Naive B cell (primary cell): ENCODE measurements at regions not wholly inside any gene's neighbourhood (a gene's known extent, or its start where the extent isn't known, plus 50 kb on each side); places are given as distances from the start of the nearest gene placed in this dataset.

Experiments
- ATAC-seq, 2 donors: fragments of 150-1000 bp; cut with Tn5 transposase; 2 replicates each; pipeline ENCODE4 v1.10.0; 2021; ENCODE audit warnings: low read depth in 2 of 2, mild to moderate bottlenecking in 2 of 2, moderate library complexity in 2 of 2
- DNase-seq: peaks from one replicate; pipeline ENCODE4 v3.0.0; 2022
- H3K27ac Mint-ChIP-seq, 6 donors: one replicate each; pipeline ENCODE4 v1.8.0; 2020 to 2022; ENCODE audit warnings: mild to moderate bottlenecking in 6 of 6, mixed read lengths in 6 of 6, moderate library complexity in 5 of 6, inconsistent platforms in 2 of 6
- H3K27me3 Mint-ChIP-seq, 3 donors: one replicate each; pipeline ENCODE4 v1.8.0; 2021 to 2022; ENCODE audit warnings: mixed read lengths in 3 of 3, mild to moderate bottlenecking in 1 of 3
- H3K36me3 Mint-ChIP-seq, 2 donors: one replicate each; pipeline ENCODE4 v1.8.0; 2020 to 2022; ENCODE audit warnings: mixed read lengths in 2 of 2, inconsistent platforms in 1 of 2, mild to moderate bottlenecking in 1 of 2
- H3K4me1 Mint-ChIP-seq, 3 donors: one replicate each; pipeline ENCODE4 v1.8.0; 2020 to 2022; ENCODE audit warnings: mixed read lengths in 3 of 3, inconsistent platforms in 1 of 3, mild to moderate bottlenecking in 1 of 3, moderate library complexity in 1 of 3
- H3K4me3 Mint-ChIP-seq, 8 donors: one replicate each; pipeline ENCODE4 v1.8.0; 2020 to 2022; ENCODE audit warnings: mild to moderate bottlenecking in 8 of 8, mixed read lengths in 8 of 8, moderate library complexity in 8 of 8, inconsistent platforms in 2 of 8
- H3K9me3 Mint-ChIP-seq, 7 donors: one replicate each; pipeline ENCODE4 v1.8.0; 2020 to 2022; ENCODE audit warnings: mixed read lengths in 7 of 7, mild to moderate bottlenecking in 5 of 7, inconsistent platforms in 2 of 7, moderate library complexity in 1 of 7

GRCh38 chr6:74152096-74152675 lies 456.2 kb downstream of the CD109 start:
- Mint-ChIP-seq H3K27me3 (no peaks in the 10 kb centered on the region), H3K9me3 (peaks cover 0 to 4% (median 0%) of the 10 kb centered on the region in 7 donors), H3K27ac (no peak overlapping the region), H3K36me3 (no peaks in the 10 kb centered on the region), H3K4me3 (no peak overlapping the region), H3K4me1 (no peaks in the 10 kb centered on the region)
- ATAC-seq (no peak), DNase-seq (no peak)

GRCh38 chr6:74145931-74146330 lies 449.9 kb downstream of the CD109 start:
- no peaks in the 10 kb centered on the region for H3K4me1 Mint-ChIP-seq
- no peak overlapping the region for H3K27ac Mint-ChIP-seq
- no peak overlapping the region for H3K4me3 Mint-ChIP-seq
- H3K36me3 Mint-ChIP-seq = no peaks in the 10 kb centered on the region
- H3K9me3 Mint-ChIP-seq = peaks cover 0 to 7% (median 4%) of the 10 kb centered on the region in 7 donors
- ATAC-seq (no peak), DNase-seq (no peak)
- no peaks in the 10 kb centered on the region for H3K27me3 Mint-ChIP-seq

- Mint-ChIP-seq H3K36me3 (no peaks in the 10 kb centered on the region), H3K9me3 (peaks cover 0 to 28% (median 6%) of the 10 kb centered on the region in 7 donors), H3K4me3 (no peak overlapping the region), H3K27ac (no peak overlapping the region), H3K27me3 (no peaks in the 10 kb centered on the region), H3K4me1 (no peaks in the 10 kb centered on the region)
- no peak for DNase-seq
- ATAC-seq = no peak
Measured at GRCh38 chr6:74137911-74138310, 441.9 kb downstream of the CD109 start.

- no peak overlapping the region for H3K27ac Mint-ChIP-seq
- DNase-seq (no peak), ATAC-seq (no peak)
- H3K4me3 Mint-ChIP-seq = no peak overlapping the region
- H3K4me1 Mint-ChIP-seq = no peaks in the 10 kb centered on the region
- peaks cover 0 to 17% (median 2%) of the 10 kb centered on the region in 7 donors for H3K9me3 Mint-ChIP-seq
- H3K36me3 Mint-ChIP-seq = no peaks in the 10 kb centered on the region
- no peaks in the 10 kb centered on the region for H3K27me3 Mint-ChIP-seq
Measured at GRCh38 chr6:74134327-74134726, 438.3 kb downstream of the CD109 start.

- no peaks in the 10 kb centered on the region for H3K27me3 Mint-ChIP-seq
- H3K4me3 Mint-ChIP-seq = no peak overlapping the region
- no peaks in the 10 kb centered on the region for H3K4me1 Mint-ChIP-seq
- DNase-seq (no peak), ATAC-seq (no peak)
- H3K27ac Mint-ChIP-seq = no peak overlapping the region
- H3K36me3 Mint-ChIP-seq = no peaks in the 10 kb centered on the region
- peaks cover 0 to 17% (median 2%) of the 10 kb centered on the region in 7 donors for H3K9me3 Mint-ChIP-seq
Measured at GRCh38 chr6:74133073-74133472, 437.1 kb downstream of the CD109 start.

GRCh38 chr6:74130641-74131040 lies 434.6 kb downstream of the CD109 start:
- no peaks in the 10 kb centered on the region for H3K4me1 Mint-ChIP-seq
- H3K36me3 Mint-ChIP-seq = no peaks in the 10 kb centered on the region
- DNase-seq (no peak), ATAC-seq (no peak)
- H3K27me3 Mint-ChIP-seq = no peaks in the 10 kb centered on the region
- H3K9me3 Mint-ChIP-seq = peaks cover 0 to 16% (median 0%) of the 10 kb centered on the region in 7 donors
- no peak overlapping the region for H3K27ac Mint-ChIP-seq
- no peak overlapping the region for H3K4me3 Mint-ChIP-seq

GRCh38 chr6:74128536-74128935 lies 432.5 kb downstream of the CD109 start:
- Mint-ChIP-seq H3K9me3 (no peaks in the 10 kb centered on the region), H3K27me3 (no peaks in the 10 kb centered on the region), H3K4me1 (no peaks in the 10 kb centered on the region), H3K27ac (no peak overlapping the region), H3K4me3 (no peak overlapping the region), H3K36me3 (no peaks in the 10 kb centered on the region)
- ATAC-seq (no peak), DNase-seq (no peak)

GRCh38 chr6:74117113-74117512 lies 421.1 kb downstream of the CD109 start:
- Mint-ChIP-seq H3K27me3 (peaks cover 0 to 16% (median 0%) of the 10 kb centered on the region in 3 donors), H3K36me3 (no peaks in the 10 kb centered on the region), H3K27ac (no peak overlapping the region), H3K4me3 (no peak overlapping the region), H3K9me3 (peaks cover 0 to 15% (median 7%) of the 10 kb centered on the region in 7 donors), H3K4me1 (no peaks in the 10 kb centered on the region)
- ATAC-seq (no peak), DNase-seq (no peak)

- Mint-ChIP-seq H3K4me3 (no peak overlapping the region), H3K36me3 (no peaks in the 10 kb centered on the region), H3K27me3 (peaks cover 0 to 16% (median 0%) of the 10 kb centered on the region in 3 donors), H3K27ac (no peak overlapping the region), H3K9me3 (peaks cover 2 to 15% (median 5%) of the 10 kb centered on the region in 7 donors), H3K4me1 (no peaks in the 10 kb centered on the region)
- no peak for ATAC-seq
- no peak for DNase-seq
Measured at GRCh38 chr6:74115674-74116073, 419.7 kb downstream of the CD109 start.

GRCh38 chr6:74114428-74114827 lies 418.4 kb downstream of the CD109 start:
- Mint-ChIP-seq H3K27me3 (peaks cover 0 to 16% (median 0%) of the 10 kb centered on the region in 3 donors), H3K36me3 (no peaks in the 10 kb centered on the region), H3K4me3 (no peak overlapping the region), H3K4me1 (no peaks in the 10 kb centered on the region), H3K27ac (no peak overlapping the region), H3K9me3 (peaks cover 0 to 15% (median 5%) of the 10 kb centered on the region in 7 donors)
- no peak for DNase-seq
- ATAC-seq = no peak

GRCh38 chr6:74113901-74114300 lies 417.9 kb downstream of the CD109 start:
- no peaks in the 10 kb centered on the region for H3K4me1 Mint-ChIP-seq
- no peak overlapping the region for H3K27ac Mint-ChIP-seq
- DNase-seq (no peak), ATAC-seq (no peak)
- no peaks in the 10 kb centered on the region for H3K36me3 Mint-ChIP-seq
- no peak overlapping the region for H3K4me3 Mint-ChIP-seq
- peaks cover 0 to 16% (median 0%) of the 10 kb centered on the region in 3 donors for H3K27me3 Mint-ChIP-seq
- peaks cover 0 to 15% (median 5%) of the 10 kb centered on the region in 7 donors for H3K9me3 Mint-ChIP-seq

- Mint-ChIP-seq H3K9me3 (peaks cover 0 to 4% (median 0%) of the 10 kb centered on the region in 7 donors), H3K4me1 (no peaks in the 10 kb centered on the region), H3K4me3 (no peak overlapping the region), H3K27ac (no peak overlapping the region), H3K27me3 (no peaks in the 10 kb centered on the region), H3K36me3 (no peaks in the 10 kb centered on the region)
- no peak for ATAC-seq
- no peak for DNase-seq
Measured at GRCh38 chr6:74103417-74103816, 407.4 kb downstream of the CD109 start.

GRCh38 chr6:74100719-74101287 lies 404.8 kb downstream of the CD109 start:
- DNase-seq (no peak), ATAC-seq (no peak)
- Mint-ChIP-seq H3K27ac (no peak overlapping the region), H3K9me3 (peaks cover 0 to 7% (median 0%) of the 10 kb centered on the region in 7 donors), H3K4me3 (no peak overlapping the region), H3K4me1 (no peaks in the 10 kb centered on the region), H3K36me3 (no peaks in the 10 kb centered on the region), H3K27me3 (no peaks in the 10 kb centered on the region)

GRCh38 chr6:74096329-74096728 lies 400.3 kb downstream of the CD109 start:
- H3K36me3 Mint-ChIP-seq = no peaks in the 10 kb centered on the region
- no peak overlapping the region for H3K4me3 Mint-ChIP-seq
- DNase-seq (no peak), ATAC-seq (no peak)
- peaks cover 0 to 4% (median 0%) of the 10 kb centered on the region in 7 donors for H3K9me3 Mint-ChIP-seq
- no peak overlapping the region for H3K27ac Mint-ChIP-seq
- no peaks in the 10 kb centered on the region for H3K4me1 Mint-ChIP-seq
- H3K27me3 Mint-ChIP-seq = no peaks in the 10 kb centered on the region
